ENCODE measurements at regions not wholly inside any gene's neighbourhood (a gene's known extent, or its start where the extent isn't known, plus 50 kb on each side); places are given as distances from the start of the nearest gene placed in this dataset.
A peak's percentile ranks its signal among the peaks of the same experiment; 100 is the strongest.

DNA sequence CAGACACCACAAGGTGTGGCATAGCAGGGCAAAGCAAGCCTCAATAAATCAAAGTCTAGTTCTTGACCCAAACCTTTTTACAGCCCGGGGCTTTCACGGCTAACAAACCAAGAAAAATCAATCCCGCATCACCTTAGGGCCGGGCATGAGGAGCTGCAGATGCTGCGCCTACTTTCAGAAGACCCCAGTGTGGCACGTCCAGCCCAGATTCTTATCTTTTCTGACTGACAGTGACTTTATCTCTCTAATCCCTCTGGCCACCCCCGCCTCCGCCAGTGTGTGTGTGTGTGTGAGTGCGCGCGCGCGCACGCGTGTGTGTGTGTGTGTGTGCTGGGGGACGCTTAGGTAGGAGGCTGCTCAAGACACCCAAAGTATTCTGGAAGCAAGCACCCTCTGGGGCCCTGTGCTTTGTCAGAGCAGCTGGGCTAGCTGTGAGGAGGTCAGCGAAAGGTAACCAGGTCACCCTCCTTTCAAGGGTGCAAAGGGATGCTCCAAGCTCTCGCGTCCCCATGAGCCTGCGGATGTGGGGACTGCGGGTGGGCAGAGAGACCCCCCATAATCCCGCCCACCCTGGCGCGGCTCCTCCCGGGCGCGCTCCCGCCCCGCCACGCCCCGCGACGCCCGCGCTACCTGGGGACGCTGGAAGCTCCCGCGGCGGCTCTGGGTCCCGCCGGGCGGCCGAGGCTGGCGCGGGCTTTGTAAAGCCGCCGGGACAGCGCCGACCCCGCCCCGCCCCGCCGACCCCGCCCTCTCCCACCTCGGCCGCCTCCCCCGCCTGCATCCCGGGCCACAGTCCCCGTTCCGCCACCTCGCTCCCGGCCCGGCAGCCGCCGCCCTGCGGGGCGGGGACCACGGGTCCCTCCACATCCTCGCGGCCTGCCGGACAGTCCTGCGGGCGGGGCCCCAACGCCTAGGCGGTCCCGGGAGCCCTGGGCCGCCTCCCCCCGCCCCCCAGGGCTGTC is 57.1 kb upstream of the RHOBTB1 start:
- Histone ChIP-seq H3K9ac (no peak overlapping the region), H3K27me3 (replicated peaks; ENCODE audit: insufficient read depth) (peaks cover 5% of the 10 kb centered on the region), H3K4me3 (peak overlapping the region; percentile 55), H3K79me2 (ENCODE audit: insufficient read depth) (no peaks in the 10 kb centered on the region), H3K9me2 (ENCODE audit: insufficient read depth) (no peaks in the 10 kb centered on the region), H3F3A (ENCODE audit: insufficient read depth) (no peaks in the 10 kb centered on the region), H3K36me3 (ENCODE audit: low read depth) (no peaks in the 10 kb centered on the region), H2AFZ (peak overlapping the region; percentile 59), H3K4me2 (ENCODE audit: unreplicated experiment) (peak overlapping the region; percentile 19), H3K27ac (no peak overlapping the region), H3K9me3 (ENCODE audit: low read depth) (no peaks in the 10 kb centered on the region), H3K4me1 (ENCODE audit: insufficient read depth) (no peaks in the 10 kb centered on the region), H4K20me1 (ENCODE audit: insufficient read depth) (no peaks in the 10 kb centered on the region)
- in situ Hi-C loops (cut with MboI) = no loop called here
- 24 to 73% methylated on average over 18 to 58 of the region's 78 CpGs for WGBS, 2 experiments (ENCODE audit: low coverage in 1 of 2, low lambda C conversion rate in 2 of 2, missing lambda C conversion rate in 2 of 2)
- no peak for TF ChIP-seq EZH2 (IDR thresholded peaks at IDR 0.05; ENCODE audit: insufficient read depth, poor library complexity, severe bottlenecking)
- no peak for TF ChIP-seq EZH2phosphoT487 (IDR thresholded peaks at IDR 0.05; ENCODE audit: insufficient read depth, low read depth)
- peak; percentile 28 for DNase-seq

GRCh38 chr10:60998932-60999331 is 54.9 kb upstream of the RHOBTB1 start:
- no peaks in the 10 kb centered on the region for H3K4me1 ChIP-seq (ENCODE audit: insufficient read depth)
- H4K20me1 ChIP-seq (ENCODE audit: insufficient read depth) = no peaks in the 10 kb centered on the region
- no peak overlapping the region for H2AFZ ChIP-seq
- 75 to 80% methylated on average over 4 of the region's 4 CpGs for WGBS, 2 experiments (ENCODE audit: low coverage in 1 of 2, low lambda C conversion rate in 2 of 2, missing lambda C conversion rate in 2 of 2)
- H3K9me3 ChIP-seq (ENCODE audit: low read depth) = no peaks in the 10 kb centered on the region
- H3K79me2 ChIP-seq (ENCODE audit: insufficient read depth) = no peaks in the 10 kb centered on the region
- H3K27ac ChIP-seq = no peak overlapping the region
- no peak overlapping the region for H3K4me3 ChIP-seq
- no peak overlapping the region for H3K4me2 ChIP-seq (ENCODE audit: unreplicated experiment)
- TF ChIP-seq EZH2phosphoT487 (IDR thresholded peaks at IDR 0.05; ENCODE audit: insufficient read depth, low read depth) = no peak
- no peak for TF ChIP-seq EZH2 (IDR thresholded peaks at IDR 0.05; ENCODE audit: insufficient read depth, poor library complexity, severe bottlenecking)
- no peaks in the 10 kb centered on the region for H3K36me3 ChIP-seq (ENCODE audit: low read depth)
- DNase-seq = no peak
- 0 out of 2 replicates have a peak, but pooled peaks cover 3% of the 10 kb centered on the region for H3K9me2 ChIP-seq (ENCODE audit: insufficient read depth)
- H3K9ac ChIP-seq = no peak overlapping the region
- in situ Hi-C loops (cut with MboI) = no loop called here
- peaks cover 5% of the 10 kb centered on the region for H3K27me3 ChIP-seq (replicated peaks; ENCODE audit: insufficient read depth)
- no peaks in the 10 kb centered on the region for H3F3A ChIP-seq (ENCODE audit: insufficient read depth)

DNA sequence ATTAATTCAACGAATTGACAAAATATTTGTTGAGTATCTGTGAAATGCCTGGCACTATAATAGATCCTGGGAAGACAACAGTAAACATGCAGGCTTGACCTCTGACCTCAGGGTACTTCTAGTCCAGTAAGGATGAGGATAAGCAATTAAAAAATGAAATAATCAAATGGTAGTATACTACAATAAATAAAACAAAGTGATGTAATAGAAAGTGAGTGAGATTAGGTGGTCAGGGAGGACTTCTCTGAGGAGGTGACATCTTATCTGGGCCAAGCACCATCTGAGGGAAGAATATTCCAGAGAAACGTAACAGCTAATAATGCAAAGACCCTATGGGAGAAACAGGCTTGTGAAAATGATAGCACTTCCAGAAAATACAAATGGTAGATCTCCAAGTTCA is 50.1 kb upstream of the RHOBTB1 start:
- WGBS, 2 experiments (ENCODE audit: low coverage in 1 of 2, low lambda C conversion rate in 2 of 2, missing lambda C conversion rate in 2 of 2) = 66 to 73% methylated on average over 2 of the region's 2 CpGs
- DNase-seq = no peak
- Histone ChIP-seq H3K79me2 (ENCODE audit: insufficient read depth) (no peaks in the 10 kb centered on the region), H3K27me3 (replicated peaks; ENCODE audit: insufficient read depth) (no peaks in the 10 kb centered on the region), H3K9me3 (ENCODE audit: low read depth) (no peaks in the 10 kb centered on the region), H2AFZ (no peak overlapping the region), H3K4me2 (ENCODE audit: unreplicated experiment) (no peak overlapping the region), H3K9ac (no peak overlapping the region), H4K20me1 (ENCODE audit: insufficient read depth) (no peaks in the 10 kb centered on the region), H3F3A (ENCODE audit: insufficient read depth) (no peaks in the 10 kb centered on the region), H3K9me2 (ENCODE audit: insufficient read depth) (0 out of 2 replicates have a peak, but pooled peaks cover 3% of the 10 kb centered on the region), H3K27ac (no peak overlapping the region), H3K4me3 (no peak overlapping the region), H3K36me3 (ENCODE audit: low read depth) (no peaks in the 10 kb centered on the region), H3K4me1 (ENCODE audit: insufficient read depth) (no peaks in the 10 kb centered on the region)
- TF ChIP-seq EZH2 (IDR thresholded peaks at IDR 0.05; ENCODE audit: insufficient read depth, poor library complexity, severe bottlenecking) (no peak), EZH2phosphoT487 (IDR thresholded peaks at IDR 0.05; ENCODE audit: insufficient read depth, low read depth) (no peak)
- in situ Hi-C loops (cut with MboI) = no loop called here
